C1 segment of cervical spinal cord (tissue), 14 donors: ENCODE measurements at regions not wholly inside any gene's neighbourhood (a gene's known extent, or its start where the extent isn't known, plus 50 kb on each side); places are given as distances from the start of the nearest gene placed in this dataset.
"Not testable (repeated sequence)": the region's sequence is repeated elsewhere in the genome, so short reads cannot be mapped to it uniquely, and the experiment has no call there.

Source experiments
- DNase-seq, 14 donors: peaks; one replicate each; lab custom pipeline; 2025; lab: John Stamatoyannopoulos, UW

GRCh38 chr21:18715606-18716005 lies 312.0 kb upstream of the TMPRSS15 start:
- no peak for DNase-seq

GRCh38 chr21:18716578-18717138 lies 313.1 kb upstream of the TMPRSS15 start:
- DNase-seq, result no peak

DNA sequence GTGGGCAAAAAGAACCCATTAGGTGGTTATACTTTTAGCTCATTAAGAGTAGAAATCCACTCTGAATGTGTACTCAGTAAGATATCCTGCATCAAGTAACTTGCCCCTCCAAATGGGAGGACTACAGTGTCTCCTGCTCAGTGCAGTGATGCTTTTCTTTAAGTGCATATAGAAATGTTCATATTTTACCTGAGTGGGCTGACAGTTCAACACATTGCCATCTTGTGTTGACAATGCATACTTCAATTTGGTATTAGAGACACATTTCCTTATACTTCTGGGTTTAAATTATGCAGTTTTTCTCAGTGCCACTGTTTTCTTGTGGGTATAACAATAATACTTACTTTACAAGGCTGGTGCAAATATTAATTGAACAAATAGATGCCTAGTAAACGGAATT lies 318.6 kb upstream of the TMPRSS15 start:
- no peak for DNase-seq

- DNase-seq, result no peak
These were observed 319.6 kb upstream of the TMPRSS15 start for GRCh38 chr21:18723171-18723570.

- DNase-seq, result no peak
These were observed 322.1 kb upstream of the TMPRSS15 start for GRCh38 chr21:18725653-18726052.

- DNase-seq, result no peak
These were observed 338.4 kb upstream of the TMPRSS15 start for GRCh38 chr21:18741954-18742353.

DNA sequence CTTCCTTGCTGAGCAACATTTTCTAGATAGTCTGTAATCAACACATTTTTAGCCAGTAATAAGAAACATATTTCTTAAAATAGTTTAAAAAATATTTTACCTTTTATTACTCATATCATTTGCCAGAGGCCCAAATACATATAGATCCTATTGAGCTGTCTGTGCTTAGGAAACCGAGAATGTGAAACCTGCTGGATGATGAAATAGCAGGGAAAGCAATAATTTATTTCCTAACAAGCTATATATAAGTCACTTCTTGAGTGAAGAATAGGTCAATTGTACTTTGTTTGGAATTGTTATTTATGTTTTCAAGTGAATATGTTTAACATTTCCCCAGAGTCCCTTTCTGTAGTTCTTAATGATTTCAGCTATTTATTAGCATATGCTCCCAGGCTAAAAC lies 339.9 kb upstream of the TMPRSS15 start:
- DNase-seq, result no peak

GRCh38 chr21:18744840-18745239 lies 341.3 kb upstream of the TMPRSS15 start:
- no peak for DNase-seq

- not testable (repeated sequence) for DNase-seq
These were observed 349.3 kb upstream of the TMPRSS15 start for GRCh38 chr21:18752894-18753293.

DNA sequence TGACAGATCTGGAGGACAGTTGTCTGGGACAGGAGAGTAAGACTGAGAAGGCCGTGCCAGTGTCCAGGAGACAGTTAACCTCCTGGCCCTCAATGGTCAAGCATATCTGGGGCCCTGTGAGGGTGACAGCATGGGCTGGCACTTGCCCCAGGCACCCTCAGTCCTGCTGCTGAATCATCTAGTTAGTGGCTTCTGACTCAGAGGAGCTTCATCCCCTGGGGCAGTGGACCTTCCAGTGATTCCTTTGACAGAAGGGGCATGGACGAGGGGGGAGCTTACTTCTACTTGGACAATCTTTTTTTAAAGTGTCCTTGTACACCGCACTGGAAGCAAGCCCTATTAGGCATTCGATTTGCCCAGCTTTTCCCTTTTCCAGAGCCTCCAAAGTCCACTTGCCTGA lies 352.7 kb upstream of the TMPRSS15 start:
- not testable (repeated sequence) for DNase-seq

DNA sequence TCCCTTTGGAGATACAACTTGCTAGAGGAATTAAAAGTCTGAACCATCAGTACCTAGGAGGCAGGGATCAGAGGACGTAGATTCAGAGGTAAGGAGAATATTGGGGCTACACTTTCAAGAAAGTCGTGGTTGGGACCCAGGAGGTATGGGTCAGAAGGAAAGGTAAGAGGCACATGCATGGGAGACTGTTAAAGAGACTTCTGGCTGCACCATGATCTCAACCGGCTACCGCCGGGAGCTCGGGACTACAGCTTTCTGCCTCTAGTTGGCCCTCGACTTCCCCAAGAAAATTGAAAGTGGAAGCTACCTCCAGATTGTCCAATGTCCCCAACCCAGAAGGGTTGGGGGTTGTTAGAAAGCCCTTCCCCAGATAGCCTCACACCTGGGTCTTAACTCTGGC lies 355.7 kb upstream of the TMPRSS15 start:
- DNase-seq, result no peak

DNA sequence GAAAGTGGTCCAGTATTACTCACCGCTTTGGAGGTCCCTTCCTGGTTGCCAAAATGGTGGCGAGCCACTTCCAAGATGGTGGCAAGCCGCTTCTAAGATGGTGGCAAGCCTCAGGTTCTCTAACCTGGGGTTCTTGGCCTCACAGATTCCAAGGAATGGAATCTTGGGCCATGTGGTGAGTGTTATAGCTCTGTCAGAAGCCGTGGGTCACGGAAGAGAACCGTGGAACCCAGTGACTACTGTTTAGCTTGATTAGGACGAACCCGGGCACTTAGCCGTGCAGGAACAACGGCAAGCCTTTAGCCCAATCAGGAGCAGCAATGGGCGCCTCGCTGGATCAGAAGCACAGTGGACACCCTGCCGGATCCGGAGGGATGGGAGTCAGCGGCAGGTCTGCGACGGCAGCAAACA lies 356.2 kb upstream of the TMPRSS15 start:
- DNase-seq, result no peak

- no peak for DNase-seq
These were observed 356.7 kb upstream of the TMPRSS15 start for GRCh38 chr21:18760247-18760646.

- no peak for DNase-seq
These were observed 361.1 kb upstream of the TMPRSS15 start for GRCh38 chr21:18764720-18765119.

- DNase-seq, result no peak
These were observed 366.0 kb upstream of the TMPRSS15 start for GRCh38 chr21:18769599-18769998.

DNA sequence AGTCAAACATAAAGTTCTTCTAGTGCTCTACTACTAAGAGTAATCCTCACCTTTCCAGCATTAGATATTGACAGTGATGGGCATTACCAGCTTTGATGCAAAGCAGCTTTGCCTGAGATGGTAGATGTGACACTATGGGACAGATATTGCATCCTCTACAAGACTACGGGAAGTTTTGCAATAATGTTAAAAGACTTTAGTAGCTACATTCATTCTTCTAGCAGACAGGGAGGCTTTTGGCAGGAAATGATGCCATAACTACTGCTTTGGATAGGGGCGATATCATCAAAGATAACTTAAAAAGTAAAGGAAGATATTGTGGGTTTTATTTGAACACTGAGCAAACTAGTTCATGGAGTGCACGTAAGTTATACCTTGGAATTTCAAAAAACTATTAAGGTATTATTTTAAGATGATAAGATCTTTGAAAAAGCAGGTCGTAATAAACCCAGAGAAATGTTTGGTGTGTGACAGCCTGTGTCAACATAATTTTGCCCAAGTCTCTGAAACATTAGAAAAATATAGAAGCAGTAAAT lies 368.3 kb upstream of the TMPRSS15 start:
- DNase-seq, result no peak

- DNase-seq, result no peak
These were observed 368.8 kb upstream of the TMPRSS15 start for GRCh38 chr21:18772404-18772803.

- DNase-seq, result no peak
These were observed 369.3 kb upstream of the TMPRSS15 start for GRCh38 chr21:18772897-18773296.

GRCh38 chr21:18776936-18777335 lies 373.4 kb upstream of the TMPRSS15 start:
- DNase-seq, result no peak

DNA sequence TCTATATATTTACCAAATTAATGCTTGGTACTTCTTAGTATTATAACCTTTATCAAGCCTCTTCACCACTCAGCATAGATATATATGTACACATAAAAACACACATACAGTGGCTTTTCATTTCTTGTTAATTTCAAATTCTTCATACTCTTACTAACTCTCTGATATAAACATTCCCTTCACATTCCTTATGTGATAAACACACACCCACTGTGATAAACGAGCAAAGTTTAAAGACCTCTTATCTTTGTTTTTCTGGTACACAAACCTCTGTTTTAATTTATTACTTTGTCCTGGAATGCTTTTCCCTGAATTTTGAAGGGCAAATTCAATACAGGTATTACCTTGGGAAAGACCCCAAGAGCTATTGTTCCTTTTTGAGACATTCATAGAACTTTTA lies 379.1 kb upstream of the TMPRSS15 start:
- DNase-seq, result no peak

- no peak for DNase-seq
These were observed 397.9 kb upstream of the TMPRSS15 start for GRCh38 chr21:18801468-18801867.

DNA sequence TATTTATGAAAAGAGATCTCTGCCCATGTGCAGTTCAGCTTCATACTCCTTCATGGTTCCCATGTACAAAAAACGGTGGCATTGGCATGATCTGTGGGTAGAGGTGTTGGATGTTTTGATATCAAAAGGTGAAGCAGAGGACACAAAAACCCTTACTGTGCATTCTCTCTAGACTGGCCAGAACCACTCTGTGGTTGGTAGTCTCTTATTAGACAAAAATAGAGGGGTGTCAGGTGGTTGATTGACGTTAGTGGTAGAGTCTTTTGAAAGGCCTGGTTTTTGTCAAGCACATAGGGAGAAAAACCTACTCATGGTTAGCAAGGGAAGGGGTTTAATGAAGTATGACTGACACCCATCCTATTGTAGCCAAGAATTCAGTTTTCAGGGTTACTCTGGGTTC lies 400.0 kb upstream of the TMPRSS15 start:
- DNase-seq, result no peak

GRCh38 chr21:18810136-18810535 lies 406.6 kb upstream of the TMPRSS15 start:
- no peak for DNase-seq

- no peak for DNase-seq
These were observed 408.7 kb upstream of the TMPRSS15 start for GRCh38 chr21:18812308-18812707.
